Neural progenitor cell (in vitro differentiated cells): ENCODE measurements at regions not wholly inside any gene's neighbourhood (a gene's known extent, or its start where the extent isn't known, plus 50 kb on each side); places are given as distances from the start of the nearest gene placed in this dataset.

Experiments
- DNase-seq: peaks from one replicate; pipeline ENCODE4 v3.0.0-alpha.2; 2016; ENCODE audit warnings: low spot score
- H2AFZ ChIP-seq: fragments of 200-600 bp; sonication (generic); replicated peaks from 2 replicates; pipeline ENCODE4 v1.6.1; 2016; ENCODE audit warnings: antibody characterized with exemption
- H3F3A ChIP-seq: fragments of 200-600 bp; sonication (generic); 2 replicates; pipeline ENCODE4 v1.6.1; 2016; ENCODE audit warnings: antibody characterized with exemption, low read depth
- H3K27ac ChIP-seq: fragments of 200-600 bp; sonication (generic); 2 replicates; pipeline ENCODE4 v1.5.1; 2016; ENCODE audit warnings: mild to moderate bottlenecking
- H3K27me3 ChIP-seq: fragments of 200-600 bp; sonication (generic); 2 replicates; pipeline ENCODE4 v1.6.1; 2016; ENCODE audit warnings: mild to moderate bottlenecking, moderate library complexity
- H3K36me3 ChIP-seq: fragments of 200-600 bp; sonication (generic); 2 replicates; pipeline ENCODE4 v1.5.1; 2016
- H3K4me1 ChIP-seq: fragments of 200-600 bp; sonication (generic); 2 replicates; pipeline ENCODE4 v1.6.1; 2016; ENCODE audit warnings: mixed run types
- H3K4me2 ChIP-seq: fragments of 200-600 bp; sonication (generic); 2 replicates; pipeline ENCODE4 v1.6.1; 2016
- H3K4me3 ChIP-seq: fragments of 200-600 bp; sonication (generic); 2 replicates; pipeline ENCODE4 v1.5.1; 2016
- H3K79me2 ChIP-seq: fragments of 200-600 bp; sonication (generic); 2 replicates; pipeline ENCODE4 v1.6.1; 2016; ENCODE audit warnings: low read depth
- H3K9ac ChIP-seq: fragments of 200-600 bp; sonication (generic); 2 replicates; pipeline ENCODE4 v1.6.1; 2016
- H3K9me3 ChIP-seq: fragments of 200-600 bp; sonication (generic); 2 replicates; pipeline ENCODE4 v1.5.1; 2016; ENCODE audit warnings: low read depth
- H4K20me1 ChIP-seq: fragments of 200-600 bp; sonication (generic); 2 replicates; pipeline ENCODE4 v1.6.1; 2016; ENCODE audit warnings: low read depth
- H3K27ac Mint-ChIP-seq: 3 replicates; pipeline ENCODE4 v1.8.0; 2021; ENCODE audit warnings: mixed read lengths
- H3K27me3 Mint-ChIP-seq: 2 replicates; pipeline ENCODE4 v1.8.0; 2022; ENCODE audit warnings: low read depth, mild to moderate bottlenecking, inconsistent platforms, moderate library complexity, mixed read lengths; ENCODE audit not compliant: insufficient read depth
- H3K36me3 Mint-ChIP-seq: 3 replicates; pipeline ENCODE4 v1.8.0; 2021; ENCODE audit warnings: mixed read lengths
- H3K4me1 Mint-ChIP-seq: 3 replicates; pipeline ENCODE4 v1.8.0; 2021; ENCODE audit warnings: mixed read lengths
- H3K4me3 Mint-ChIP-seq: 3 replicates; pipeline ENCODE4 v1.8.0; 2021; ENCODE audit warnings: mild to moderate bottlenecking, moderate library complexity, mixed read lengths
- H3K9me3 Mint-ChIP-seq: 3 replicates; pipeline ENCODE4 v1.8.0; 2020; ENCODE audit warnings: mixed read lengths
- CTCF ChIP-seq: fragments of 200-600 bp; sonication (generic); IDR thresholded peaks from 2 replicates; pipeline ENCODE4 v1.5.1; 2017; ENCODE audit warnings: antibody characterized with exemption, mild to moderate bottlenecking
- EZH2 ChIP-seq: fragments of 200-600 bp; sonication (generic); IDR thresholded peaks from 2 replicates; pipeline ENCODE4 v1.6.1; 2017; ENCODE audit warnings: antibody characterized with exemption, mild to moderate bottlenecking, moderate library complexity
- EZH2phosphoT487 ChIP-seq: fragments of 200-600 bp; sonication (generic); IDR thresholded peaks from 2 replicates; pipeline ENCODE4 v1.6.1; 2017; ENCODE audit warnings: antibody characterized with exemption

- H2AFZ ChIP-seq, result no peak overlapping the region
- no peak for TF ChIP-seq EZH2phosphoT487
- peak; percentile 61 for TF ChIP-seq CTCF
- H3K4me3 ChIP-seq, result no peak overlapping the region
- Mint-ChIP-seq H3K27ac (no peak overlapping the region), H3K4me1 (peaks cover 12% of the 10 kb centered on the region), H3K36me3 (no peaks in the 10 kb centered on the region), H3K9me3 (no peaks in the 10 kb centered on the region), H3K4me3 (no peak overlapping the region), H3K27me3 (peaks cover 4% of the 10 kb centered on the region)
- no peaks in the 10 kb centered on the region for H3K9me3 ChIP-seq
- no peak overlapping the region for H3K27ac ChIP-seq
- H3K4me2 ChIP-seq, result no peak overlapping the region
- no peaks in the 10 kb centered on the region for H3F3A ChIP-seq
- no peaks in the 10 kb centered on the region for H3K27me3 ChIP-seq
- DNase-seq, result peak; percentile 55
- no peaks in the 10 kb centered on the region for H3K36me3 ChIP-seq
- H3K79me2 ChIP-seq, result no peaks in the 10 kb centered on the region
- H3K4me1 ChIP-seq, result peaks cover 10% of the 10 kb centered on the region
- H4K20me1 ChIP-seq, result no peaks in the 10 kb centered on the region
- H3K9ac ChIP-seq, result no peak overlapping the region
Observed at GRCh38 chr15:47551079-47551478, 166.2 kb upstream of the SEMA6D start.

- no peak overlapping the region for H3K4me3 Mint-ChIP-seq
- H3F3A ChIP-seq, result no peaks in the 10 kb centered on the region
- H3K27ac Mint-ChIP-seq, result no peak overlapping the region
- TF ChIP-seq EZH2phosphoT487 (no peak), CTCF (no peak), EZH2 (no peak)
- no peak overlapping the region for H3K9ac ChIP-seq
- H3K27me3 Mint-ChIP-seq, result peaks cover 4% of the 10 kb centered on the region
- no peaks in the 10 kb centered on the region for H3K27me3 ChIP-seq
- no peaks in the 10 kb centered on the region for H3K36me3 ChIP-seq
- H3K36me3 Mint-ChIP-seq, result no peaks in the 10 kb centered on the region
- H3K27ac ChIP-seq, result no peak overlapping the region
- no peaks in the 10 kb centered on the region for H3K79me2 ChIP-seq
- peaks cover 10% of the 10 kb centered on the region for H3K4me1 ChIP-seq
- peaks cover 12% of the 10 kb centered on the region for H3K4me1 Mint-ChIP-seq
- H3K4me2 ChIP-seq, result no peak overlapping the region
- H4K20me1 ChIP-seq, result no peaks in the 10 kb centered on the region
- H3K9me3 Mint-ChIP-seq, result no peaks in the 10 kb centered on the region
- no peak overlapping the region for H2AFZ ChIP-seq
- no peak for DNase-seq
- no peak overlapping the region for H3K4me3 ChIP-seq
- H3K9me3 ChIP-seq, result no peaks in the 10 kb centered on the region
Observed at GRCh38 chr15:47551546-47551945, 165.8 kb upstream of the SEMA6D start.

GRCh38 chr15:47552978-47553608, 164.2 kb upstream of the SEMA6D start:
- Mint-ChIP-seq H3K27ac (peak overlapping the region; percentile 17), H3K4me3 (no peak overlapping the region), H3K4me1 (peaks cover 15% of the 10 kb centered on the region), H3K9me3 (peaks cover 2% of the 10 kb centered on the region), H3K36me3 (no peaks in the 10 kb centered on the region), H3K27me3 (peaks cover 4% of the 10 kb centered on the region)
- Histone ChIP-seq H4K20me1 (no peaks in the 10 kb centered on the region), H3F3A (no peaks in the 10 kb centered on the region), H3K27me3 (no peaks in the 10 kb centered on the region), H3K9ac (no peak overlapping the region), H2AFZ (no peak overlapping the region), H3K9me3 (no peaks in the 10 kb centered on the region), H3K4me3 (no peak overlapping the region), H3K4me2 (no peak overlapping the region), H3K4me1 (peaks cover 5% of the 10 kb centered on the region), H3K79me2 (no peaks in the 10 kb centered on the region), H3K27ac (no peak overlapping the region), H3K36me3 (no peaks in the 10 kb centered on the region)
- TF ChIP-seq EZH2phosphoT487 (no peak), EZH2 (no peak), CTCF (no peak)
- DNase-seq, result no peak
